Body of pancreas (tissue), 4 donors: ENCODE measurements at regions not wholly inside any gene's neighbourhood (a gene's known extent, or its start where the extent isn't known, plus 50 kb on each side); places are given as distances from the start of the nearest gene placed in this dataset.

Source experiments
- CTCF ChIP-seq, 7 experiments: fragments of 450-650 bp in 4 of 7; fragments of 200-600 bp in 3 of 7; sonication (generic) in 3 of 7; IDR thresholded peaks; one replicate each; pipeline ENCODE4 v1.5.1; 2016 to 2019; ENCODE audit warnings: antibody characterized with exemption in 7 of 7
- POLR2A ChIP-seq, 3 donors: fragments of 450-650 bp; IDR thresholded peaks; one replicate each; pipeline ENCODE4 v1.6.1; 2016; ENCODE audit warnings: antibody characterized with exemption in 3 of 3, mild to moderate bottlenecking in 2 of 3

DNA sequence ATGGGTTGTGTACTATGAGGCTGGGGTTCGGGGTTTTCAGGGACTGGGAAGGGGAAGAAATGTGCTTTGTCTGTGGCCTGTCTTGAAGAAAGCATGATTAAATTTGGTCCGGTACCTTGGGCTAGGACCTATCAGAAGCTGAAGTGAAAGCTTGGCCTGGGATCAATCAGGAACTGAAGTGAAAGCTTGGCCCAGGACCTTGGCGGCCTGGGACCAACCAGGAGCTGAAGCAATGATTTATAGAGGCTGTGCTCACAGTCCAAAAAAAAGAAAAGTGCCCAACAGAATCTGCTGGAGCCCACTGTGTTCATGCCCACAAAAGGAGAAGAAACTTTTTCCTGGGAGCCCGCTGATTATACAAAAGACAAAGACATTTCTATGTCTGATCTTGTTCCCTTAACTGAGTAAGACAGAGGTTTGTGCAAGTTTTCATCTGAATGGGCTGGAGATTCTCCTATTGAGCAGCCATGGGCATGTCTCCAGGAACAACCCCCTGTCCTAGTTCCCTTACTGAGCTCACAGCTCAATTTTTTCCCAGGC lies 1427.9 kb downstream of the FAM133A start:
- no peak for TF ChIP-seq POLR2A (IDR thresholded peaks at IDR 0.05)
- TF ChIP-seq CTCF (IDR thresholded peaks at IDR 0.05) = no peak
